SK-N-SH treated with all-trans-retinoic acid at 6 μM for 48 hours (cell line): ENCODE measurements at regions not wholly inside any gene's neighbourhood (a gene's known extent, or its start where the extent isn't known, plus 50 kb on each side); places are given as distances from the start of the nearest gene placed in this dataset.

Experiments
- CREB5 ChIP-seq: fragments of 250-450 bp; sonication (Bioruptor Pico); IDR thresholded peaks from 2 replicates; pipeline ENCODE4 v1.5.1; 2020; ENCODE audit warnings: low read depth, mild to moderate bottlenecking, moderate library complexity
- RARB ChIP-seq: fragments of 250-450 bp; sonication (Bioruptor Pico); IDR thresholded peaks from 2 replicates; pipeline ENCODE4 v1.8.0; 2021; ENCODE audit warnings: mild to moderate bottlenecking, moderate library complexity
- ZNF70 ChIP-seq: fragments of 450-650 bp; formaldehyde crosslinking; IDR thresholded peaks from 2 replicates; pipeline ENCODE4 v1.5.0; 2020; ENCODE audit warnings: mild to moderate bottlenecking, moderate library complexity
- TF ChIP-seq, protein P1 (sequence below): fragments of 250-450 bp; sonication (Bioruptor Pico); IDR thresholded peaks from 2 replicates; pipeline ENCODE4 v1.5.1; 2021; ENCODE audit warnings: mild to moderate bottlenecking, moderate library complexity

GRCh38 chr1:115495625-115496024 is 146.1 kb upstream of the VANGL1 start:
- TF ChIP-seq CREB5 (CRISPR knock-in tag) (no peak), ZNF70 (no peak), RARB (CRISPR knock-in tag) (no peak)
- TF ChIP-seq, protein P1, sequence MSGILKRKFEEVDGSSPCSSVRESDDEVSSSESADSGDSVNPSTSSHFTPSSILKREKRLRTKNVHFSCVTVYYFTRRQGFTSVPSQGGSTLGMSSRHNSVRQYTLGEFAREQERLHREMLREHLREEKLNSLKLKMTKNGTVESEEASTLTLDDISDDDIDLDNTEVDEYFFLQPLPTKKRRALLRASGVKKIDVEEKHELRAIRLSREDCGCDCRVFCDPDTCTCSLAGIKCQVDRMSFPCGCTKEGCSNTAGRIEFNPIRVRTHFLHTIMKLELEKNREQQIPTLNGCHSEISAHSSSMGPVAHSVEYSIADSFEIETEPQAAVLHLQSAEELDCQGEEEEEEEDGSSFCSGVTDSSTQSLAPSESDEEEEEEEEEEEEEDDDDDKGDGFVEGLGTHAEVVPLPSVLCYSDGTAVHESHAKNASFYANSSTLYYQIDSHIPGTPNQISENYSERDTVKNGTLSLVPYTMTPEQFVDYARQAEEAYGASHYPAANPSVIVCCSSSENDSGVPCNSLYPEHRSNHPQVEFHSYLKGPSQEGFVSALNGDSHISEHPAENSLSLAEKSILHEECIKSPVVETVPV (CRISPR knock-in tag): no peak
